ENCODE measurements at regions not wholly inside any gene's neighbourhood (a gene's known extent, or its start where the extent isn't known, plus 50 kb on each side); places are given as distances from the start of the nearest gene placed in this dataset.

GRCh38 chr20:6513599-6513998, 253.9 kb upstream of the BMP2 start:
- no peaks in the 10 kb centered on the region for H3K9me3 ChIP-seq (ENCODE audit: control insufficient read depth, insufficient read depth, low read depth, low read length)
- H3K36me3 ChIP-seq (ENCODE audit: control insufficient read depth in 2 of 2, insufficient read depth in 1 of 2, low read length in 2 of 2) = no peaks in the 10 kb centered on the region
- CTCF ChIA-PET = no interaction called here
- TF ChIP-seq ZFP41 (tag by site-specific recombination; IDR thresholded peaks at IDR 0.05; ENCODE audit: borderline replicate concordance) = no peak
- no peak for TF ChIP-seq ZNF48 (tag by site-specific recombination; IDR thresholded peaks at IDR 0.05)
- no peak for TF ChIP-seq EGR2 (tag by site-specific recombination; IDR thresholded peaks at IDR 0.05; ENCODE audit: low read depth)
- H3K4me1 ChIP-seq (ENCODE audit: control insufficient read depth, insufficient read depth, low read length) = no peaks in the 10 kb centered on the region
- no peak overlapping the region for H3K27ac ChIP-seq (ENCODE audit: extremely low read depth, low read depth, low read length)
- POLR2A ChIA-PET = no interaction called here
- no peak overlapping the region for H3K4me3 ChIP-seq (ENCODE audit: low read depth, low read length)

DNA sequence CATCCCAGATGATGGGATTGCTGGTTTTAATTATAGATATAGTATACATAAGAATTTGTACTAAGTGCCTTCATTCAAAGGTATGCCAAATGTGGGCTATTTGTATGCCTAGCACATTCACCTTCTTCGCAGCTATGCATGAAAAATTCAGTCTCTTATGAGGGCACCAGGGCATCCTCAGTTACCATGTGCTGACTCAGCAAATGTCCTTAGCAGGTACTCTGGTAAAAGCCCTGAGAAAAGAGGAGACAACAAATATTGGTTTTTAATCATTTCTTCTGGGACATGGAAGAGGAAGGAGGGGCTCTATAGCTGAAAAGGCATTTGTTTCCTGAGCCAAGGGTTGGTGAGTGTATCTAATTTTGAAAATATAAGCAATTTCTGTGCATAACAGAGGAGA, 258.1 kb upstream of the BMP2 start:
- no peaks in the 10 kb centered on the region for H3K36me3 ChIP-seq (ENCODE audit: control insufficient read depth in 2 of 2, insufficient read depth in 1 of 2, low read length in 2 of 2)
- CTCF ChIA-PET = no interaction called here
- no peak overlapping the region for H3K27ac ChIP-seq (ENCODE audit: extremely low read depth, low read depth, low read length)
- POLR2A ChIA-PET = no interaction called here
- H3K4me3 ChIP-seq (ENCODE audit: low read depth, low read length) = no peak overlapping the region
- no peaks in the 10 kb centered on the region for H3K9me3 ChIP-seq (ENCODE audit: control insufficient read depth, insufficient read depth, low read depth, low read length)
- no peak for TF ChIP-seq ZNF426 (tag by site-specific recombination; IDR thresholded peaks at IDR 0.05)
- no peak for TF ChIP-seq GFI1B (tag by site-specific recombination; IDR thresholded peaks at IDR 0.05)
- no peak for TF ChIP-seq GLI2 (tag by site-specific recombination; IDR thresholded peaks at IDR 0.05; ENCODE audit: borderline replicate concordance, low read depth)
- no peak for TF ChIP-seq ZNF621 (tag by site-specific recombination; IDR thresholded peaks at IDR 0.05)
- no peak for TF ChIP-seq ZNF366 (tag by site-specific recombination; conservative IDR thresholded peaks at IDR 0.05)
- TF ChIP-seq ZNF155 (tag by site-specific recombination; IDR thresholded peaks at IDR 0.05) = no peak
- no peaks in the 10 kb centered on the region for H3K4me1 ChIP-seq (ENCODE audit: control insufficient read depth, insufficient read depth, low read length)

- Histone ChIP-seq H3K36me3 (ENCODE audit: control insufficient read depth in 2 of 2, insufficient read depth in 1 of 2, low read length in 2 of 2) (no peaks in the 10 kb centered on the region), H3K4me1 (ENCODE audit: control insufficient read depth, insufficient read depth, low read length) (no peaks in the 10 kb centered on the region), H3K9me3 (ENCODE audit: control insufficient read depth, insufficient read depth, low read depth, low read length) (no peaks in the 10 kb centered on the region), H3K4me3 (ENCODE audit: low read depth, low read length) (no peak overlapping the region), H3K27ac (ENCODE audit: extremely low read depth, low read depth, low read length) (no peak overlapping the region)
- ChIA-PET POLR2A (no interaction called here), CTCF (no interaction called here)
- TF ChIP-seq ZNF544 (tag by site-specific recombination; IDR thresholded peaks at IDR 0.05) (no peak), HIC1 (tag by site-specific recombination; IDR thresholded peaks at IDR 0.05) (no peak), ZNF292 (tag by site-specific recombination; IDR thresholded peaks at IDR 0.05; ENCODE audit: borderline replicate concordance, low read depth) (no peak), ZBTB7A (tag by site-specific recombination; IDR thresholded peaks at IDR 0.05; ENCODE audit: low read depth) (no peak), ZNF202 (tag by site-specific recombination; IDR thresholded peaks at IDR 0.05; ENCODE audit: borderline replicate concordance) (no peak), ZNF514 (tag by site-specific recombination; IDR thresholded peaks at IDR 0.05) (no peak), ZBTB8A (tag by site-specific recombination; IDR thresholded peaks at IDR 0.05) (no peak), ZNF239 (tag by site-specific recombination; IDR thresholded peaks at IDR 0.05) (no peak), PRDM2 (tag by site-specific recombination; IDR thresholded peaks at IDR 0.05; ENCODE audit: borderline replicate concordance) (no peak), ZNF223 (tag by site-specific recombination; IDR thresholded peaks at IDR 0.05) (no peak), ZNF561 (tag by site-specific recombination; IDR thresholded peaks at IDR 0.05; ENCODE audit: borderline replicate concordance) (no peak), ZNF394 (tag by site-specific recombination; IDR thresholded peaks at IDR 0.05; ENCODE audit: borderline replicate concordance) (no peak), ZFP37 (tag by site-specific recombination; IDR thresholded peaks at IDR 0.05) (no peak), ZNF529 (tag by site-specific recombination; IDR thresholded peaks at IDR 0.05; ENCODE audit: insufficient replicate concordance) (no peak)
Measured at GRCh38 chr20:6506906-6507305, 260.6 kb upstream of the BMP2 start.
